GM21360 (cell line): ENCODE measurements at regions not wholly inside any gene's neighbourhood (a gene's known extent, or its start where the extent isn't known, plus 50 kb on each side); places are given as distances from the start of the nearest gene placed in this dataset.

Experiments
- ATAC-seq: cut with Tn5 transposase; IDR thresholded peaks from one replicate; pipeline ENCODE4 v1.9.1; 2021; ENCODE audit warnings: mild to moderate bottlenecking, moderate library complexity; ENCODE audit not compliant: unreplicated experiment

- no peak for ATAC-seq
Measured at GRCh38 chr5:98031496-98031895, 742.0 kb upstream of the RGMB start.

- no peak for ATAC-seq
Measured at GRCh38 chr5:98031926-98032325, 741.5 kb upstream of the RGMB start.

GRCh38 chr5:98041661-98042060 lies 731.8 kb upstream of the RGMB start:
- no peak for ATAC-seq

- no peak for ATAC-seq
Measured at GRCh38 chr5:98042521-98042920, 730.9 kb upstream of the RGMB start.

- ATAC-seq = no peak
Measured at GRCh38 chr5:98042961-98043360, 730.5 kb upstream of the RGMB start.

GRCh38 chr5:98050583-98050982 lies 722.9 kb upstream of the RGMB start:
- ATAC-seq = no peak

GRCh38 chr5:98053170-98053569 lies 720.3 kb upstream of the RGMB start:
- ATAC-seq = no peak

GRCh38 chr5:98060148-98060547 lies 713.3 kb upstream of the RGMB start:
- ATAC-seq = no peak

- no peak for ATAC-seq
Measured at GRCh38 chr5:98064118-98064685, 709.3 kb upstream of the RGMB start.

GRCh38 chr5:98065261-98065909 lies 708.1 kb upstream of the RGMB start:
- ATAC-seq = no peak

- ATAC-seq = no peak
Measured at GRCh38 chr5:98066910-98067309, 706.6 kb upstream of the RGMB start.

GRCh38 chr5:98069876-98070512 lies 703.5 kb upstream of the RGMB start:
- peak; percentile 87 for ATAC-seq

GRCh38 chr5:98072921-98073320 lies 700.5 kb upstream of the RGMB start:
- no peak for ATAC-seq

GRCh38 chr5:98076501-98076900 lies 697.0 kb upstream of the RGMB start:
- no peak for ATAC-seq

- no peak for ATAC-seq
Measured at GRCh38 chr5:98085593-98085992, 687.9 kb upstream of the RGMB start.

GRCh38 chr5:98095072-98095471 lies 678.4 kb upstream of the RGMB start:
- peak; percentile 44 for ATAC-seq

- no peak for ATAC-seq
Measured at GRCh38 chr5:98096155-98096554, 677.3 kb upstream of the RGMB start.

- no peak for ATAC-seq
Measured at GRCh38 chr5:98099448-98100105, 673.9 kb upstream of the RGMB start.

- ATAC-seq = no peak
Measured at GRCh38 chr5:98101131-98101530, 672.3 kb upstream of the RGMB start.

- ATAC-seq = no peak
Measured at GRCh38 chr5:98102936-98103335, 670.5 kb upstream of the RGMB start.

GRCh38 chr5:98103807-98104206 lies 669.7 kb upstream of the RGMB start:
- no peak for ATAC-seq
